DOHH2 (cell line): ENCODE measurements at regions not wholly inside any gene's neighbourhood (a gene's known extent, or its start where the extent isn't known, plus 50 kb on each side); places are given as distances from the start of the nearest gene placed in this dataset.
"Not testable (repeated sequence)": the region's sequence is repeated elsewhere in the genome, so short reads cannot be mapped to it uniquely, and the experiment has no call there.

Source experiments
- EZH2phosphoT487 ChIP-seq: fragments of 200-600 bp; sonication (generic); IDR thresholded peaks from 2 replicates; pipeline ENCODE4 v1.6.1; 2017; ENCODE audit warnings: borderline replicate concordance, mild to moderate bottlenecking, antibody characterized with exemption, low read length, moderate library complexity, mixed read lengths
- TF ChIP-seq, protein P1 (sequence below): fragments of 200-600 bp; sonication (generic); IDR thresholded peaks from one replicate; pipeline ENCODE4 v1.5.1; 2014; ENCODE audit warnings: antibody characterized with exemption, mild to moderate bottlenecking, low read depth, low read length; ENCODE audit not compliant: poor library complexity, severe bottlenecking

DNA sequence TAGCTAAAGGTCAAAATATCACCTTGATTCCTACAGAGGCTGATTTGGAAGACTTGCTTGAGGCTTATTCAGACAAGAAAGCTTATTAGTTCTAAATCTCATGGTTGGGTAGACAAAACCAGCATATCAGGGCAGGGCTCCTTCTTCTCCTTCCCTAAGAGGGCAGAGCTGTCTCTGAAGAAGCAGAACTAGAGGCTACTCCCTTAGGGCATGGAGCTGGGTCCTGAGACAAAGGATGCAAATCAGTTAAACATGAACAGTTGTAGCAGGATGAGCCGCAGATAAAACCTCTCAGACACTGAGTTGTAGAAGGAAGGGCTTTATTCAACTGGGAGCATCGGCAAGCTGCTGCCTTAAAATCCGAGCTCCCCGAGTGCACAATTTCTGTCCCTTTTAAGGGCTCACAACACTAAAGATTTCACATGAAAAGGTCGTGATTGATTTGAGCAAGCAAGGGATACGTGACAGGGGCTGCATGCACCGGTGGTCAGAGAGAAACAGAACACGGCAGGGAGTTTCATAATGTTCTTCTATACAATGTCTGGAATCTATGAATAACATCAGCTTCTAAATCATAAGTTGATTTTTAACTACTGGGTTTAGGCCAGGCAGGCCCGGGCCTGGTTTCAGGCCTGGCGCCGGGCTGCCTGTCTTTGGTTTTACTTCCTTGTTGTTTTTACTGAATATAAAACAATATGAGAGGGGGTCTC is 508.2 kb downstream of the DOK5 start:
- TF ChIP-seq, protein P1, sequence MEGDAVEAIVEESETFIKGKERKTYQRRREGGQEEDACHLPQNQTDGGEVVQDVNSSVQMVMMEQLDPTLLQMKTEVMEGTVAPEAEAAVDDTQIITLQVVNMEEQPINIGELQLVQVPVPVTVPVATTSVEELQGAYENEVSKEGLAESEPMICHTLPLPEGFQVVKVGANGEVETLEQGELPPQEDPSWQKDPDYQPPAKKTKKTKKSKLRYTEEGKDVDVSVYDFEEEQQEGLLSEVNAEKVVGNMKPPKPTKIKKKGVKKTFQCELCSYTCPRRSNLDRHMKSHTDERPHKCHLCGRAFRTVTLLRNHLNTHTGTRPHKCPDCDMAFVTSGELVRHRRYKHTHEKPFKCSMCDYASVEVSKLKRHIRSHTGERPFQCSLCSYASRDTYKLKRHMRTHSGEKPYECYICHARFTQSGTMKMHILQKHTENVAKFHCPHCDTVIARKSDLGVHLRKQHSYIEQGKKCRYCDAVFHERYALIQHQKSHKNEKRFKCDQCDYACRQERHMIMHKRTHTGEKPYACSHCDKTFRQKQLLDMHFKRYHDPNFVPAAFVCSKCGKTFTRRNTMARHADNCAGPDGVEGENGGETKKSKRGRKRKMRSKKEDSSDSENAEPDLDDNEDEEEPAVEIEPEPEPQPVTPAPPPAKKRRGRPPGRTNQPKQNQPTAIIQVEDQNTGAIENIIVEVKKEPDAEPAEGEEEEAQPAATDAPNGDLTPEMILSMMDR = not testable (repeated sequence)
- not testable (repeated sequence) for TF ChIP-seq EZH2phosphoT487
